DOHH2 (cell line): ENCODE measurements at regions not wholly inside any gene's neighbourhood (a gene's known extent, or its start where the extent isn't known, plus 50 kb on each side); places are given as distances from the start of the nearest gene placed in this dataset.

Source experiments
- H3F3A ChIP-seq: fragments of 200-600 bp; sonication (generic), shearing (Covaris generic); 2 replicates; pipeline ENCODE4 v1.6.0; 2016; ENCODE audit warnings: antibody characterized with exemption, mild to moderate bottlenecking; ENCODE audit not compliant: control insufficient read depth, insufficient read depth
- H3K27ac ChIP-seq: fragments of 200-600 bp; sonication (generic); 2 replicates; pipeline ENCODE4 v1.5.1; 2014; ENCODE audit warnings: low read depth, mild to moderate bottlenecking, low read length, moderate library complexity
- H3K27me3 ChIP-seq: fragments of 200-600 bp; sonication (generic); 2 replicates; pipeline ENCODE4 v1.6.1; 2014; ENCODE audit warnings: mild to moderate bottlenecking, low read length, mixed read lengths; ENCODE audit not compliant: control insufficient read depth
- H3K36me3 ChIP-seq: fragments of 200-600 bp; sonication (generic); 2 replicates; pipeline ENCODE4 v1.6.1; 2014; ENCODE audit warnings: mild to moderate bottlenecking, low read length, moderate library complexity, mixed read lengths; ENCODE audit not compliant: control insufficient read depth
- H3K4me1 ChIP-seq: fragments of 200-600 bp; sonication (generic); 2 replicates; pipeline ENCODE4 v1.6.1; 2014; ENCODE audit warnings: mild to moderate bottlenecking, low read length, mixed read lengths; ENCODE audit not compliant: control insufficient read depth
- H3K4me2 ChIP-seq: fragments of 200-600 bp; sonication (generic); 2 replicates; pipeline ENCODE4 v1.6.0; 2014; ENCODE audit warnings: mild to moderate bottlenecking, low read length, moderate library complexity
- H3K4me3 ChIP-seq: fragments of 200-600 bp; sonication (generic); 2 replicates; pipeline ENCODE4 v1.5.1; 2014; ENCODE audit warnings: mild to moderate bottlenecking, low read length, mixed read lengths
- H3K79me2 ChIP-seq: fragments of 200-600 bp; sonication (generic); 2 replicates; pipeline ENCODE4 v1.6.1; 2014; ENCODE audit warnings: mild to moderate bottlenecking, low read length, mixed read lengths; ENCODE audit not compliant: control insufficient read depth
- H3K9me2 ChIP-seq: fragments of 200-600 bp; sonication (generic); replicated peaks from 2 replicates; pipeline ENCODE4 v1.6.1; 2014; ENCODE audit warnings: mild to moderate bottlenecking, low read length, mixed read lengths; ENCODE audit not compliant: control insufficient read depth
- H3K9me3 ChIP-seq: fragments of 200-600 bp; sonication (generic); 2 replicates; pipeline ENCODE4 v1.6.1; 2014; ENCODE audit warnings: antibody characterized with exemption, low read length, mixed read lengths; ENCODE audit not compliant: control insufficient read depth, insufficient read depth
- H4K20me1 ChIP-seq: fragments of 200-600 bp; sonication (generic); 2 replicates; pipeline ENCODE4 v1.6.0; 2014; ENCODE audit warnings: low read depth, mild to moderate bottlenecking, antibody characterized with exemption, low read length, moderate library complexity; ENCODE audit not compliant: control insufficient read depth, insufficient read depth
- EZH2phosphoT487 ChIP-seq: fragments of 200-600 bp; sonication (generic); IDR thresholded peaks from 2 replicates; pipeline ENCODE4 v1.6.1; 2017; ENCODE audit warnings: borderline replicate concordance, mild to moderate bottlenecking, antibody characterized with exemption, low read length, moderate library complexity, mixed read lengths
- TF ChIP-seq, protein P1 (sequence below): fragments of 200-600 bp; sonication (generic); IDR thresholded peaks from one replicate; pipeline ENCODE4 v1.5.1; 2014; ENCODE audit warnings: antibody characterized with exemption, mild to moderate bottlenecking, low read depth, low read length; ENCODE audit not compliant: poor library complexity, severe bottlenecking

DNA sequence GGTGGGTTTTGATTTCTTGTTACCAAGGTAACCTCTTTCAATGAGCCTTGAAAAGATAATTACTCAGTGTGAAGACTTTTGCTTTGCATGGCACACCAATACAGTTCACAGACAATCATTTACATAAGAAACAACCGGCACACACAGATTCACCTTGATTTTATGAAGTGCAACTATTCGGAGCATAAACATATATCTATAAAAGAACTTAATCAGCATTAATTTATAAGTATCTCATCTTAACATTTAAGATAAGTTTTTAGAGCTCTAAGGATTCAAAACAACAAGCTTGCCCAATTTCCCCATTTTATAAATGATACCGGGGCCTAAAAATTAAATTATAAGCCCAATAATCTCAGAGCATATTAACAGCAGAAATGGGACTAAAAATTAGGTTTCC is 85.9 kb upstream of the PCSK2 start:
- no peaks in the 10 kb centered on the region for H3K4me1 ChIP-seq
- H3K27me3 ChIP-seq, result no peaks in the 10 kb centered on the region
- no peaks in the 10 kb centered on the region for H3K9me3 ChIP-seq
- no peaks in the 10 kb centered on the region for H4K20me1 ChIP-seq
- no peak overlapping the region for H3K4me2 ChIP-seq
- H3K4me3 ChIP-seq, result no peak overlapping the region
- no peak overlapping the region for H3K27ac ChIP-seq
- H3K9me2 ChIP-seq, result no peaks in the 10 kb centered on the region
- H3K36me3 ChIP-seq, result no peaks in the 10 kb centered on the region
- H3K79me2 ChIP-seq, result no peaks in the 10 kb centered on the region
- no peak for TF ChIP-seq EZH2phosphoT487
- TF ChIP-seq, protein P1, sequence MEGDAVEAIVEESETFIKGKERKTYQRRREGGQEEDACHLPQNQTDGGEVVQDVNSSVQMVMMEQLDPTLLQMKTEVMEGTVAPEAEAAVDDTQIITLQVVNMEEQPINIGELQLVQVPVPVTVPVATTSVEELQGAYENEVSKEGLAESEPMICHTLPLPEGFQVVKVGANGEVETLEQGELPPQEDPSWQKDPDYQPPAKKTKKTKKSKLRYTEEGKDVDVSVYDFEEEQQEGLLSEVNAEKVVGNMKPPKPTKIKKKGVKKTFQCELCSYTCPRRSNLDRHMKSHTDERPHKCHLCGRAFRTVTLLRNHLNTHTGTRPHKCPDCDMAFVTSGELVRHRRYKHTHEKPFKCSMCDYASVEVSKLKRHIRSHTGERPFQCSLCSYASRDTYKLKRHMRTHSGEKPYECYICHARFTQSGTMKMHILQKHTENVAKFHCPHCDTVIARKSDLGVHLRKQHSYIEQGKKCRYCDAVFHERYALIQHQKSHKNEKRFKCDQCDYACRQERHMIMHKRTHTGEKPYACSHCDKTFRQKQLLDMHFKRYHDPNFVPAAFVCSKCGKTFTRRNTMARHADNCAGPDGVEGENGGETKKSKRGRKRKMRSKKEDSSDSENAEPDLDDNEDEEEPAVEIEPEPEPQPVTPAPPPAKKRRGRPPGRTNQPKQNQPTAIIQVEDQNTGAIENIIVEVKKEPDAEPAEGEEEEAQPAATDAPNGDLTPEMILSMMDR, result no peak
- H3F3A ChIP-seq, result no peaks in the 10 kb centered on the region

DNA sequence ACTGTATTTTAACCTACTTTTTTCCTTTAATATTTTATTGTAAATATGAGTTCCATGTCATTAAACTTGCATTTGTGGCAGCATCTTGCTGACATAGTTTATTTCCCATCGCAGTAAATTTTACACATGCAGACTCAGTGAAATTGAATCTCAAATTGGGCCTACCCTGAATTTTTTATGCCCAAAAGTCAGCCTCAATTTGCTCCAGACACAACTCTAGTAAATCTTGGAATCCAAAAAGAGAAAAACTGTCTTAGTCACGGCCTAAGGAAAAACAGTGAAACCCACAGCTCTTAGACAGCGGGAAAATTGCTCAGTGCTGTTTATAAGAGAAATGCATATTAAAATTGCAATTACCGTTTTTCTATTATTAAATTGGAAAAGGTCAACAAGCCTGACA is 85.3 kb upstream of the PCSK2 start:
- no peaks in the 10 kb centered on the region for H3K79me2 ChIP-seq
- no peak for TF ChIP-seq EZH2phosphoT487
- TF ChIP-seq, protein P1, result no peak

DNA sequence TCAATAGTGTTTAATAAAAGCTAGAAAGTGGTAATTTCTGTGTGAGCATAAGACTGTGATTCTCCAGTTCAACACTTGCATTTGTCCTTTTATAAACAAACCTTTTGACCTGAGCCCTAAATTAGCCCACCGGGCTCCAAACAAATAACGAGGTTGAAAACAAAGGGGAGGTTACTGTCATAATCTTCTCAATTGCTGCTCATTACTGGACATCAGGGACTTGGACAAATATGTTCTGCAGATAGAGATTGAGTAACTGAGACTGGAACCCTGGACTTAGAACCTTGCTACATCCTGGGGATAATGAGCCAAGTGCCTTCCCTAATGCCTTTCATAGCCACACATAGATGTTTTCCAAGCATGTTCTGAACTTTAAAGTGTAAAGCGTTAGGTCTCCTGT is 84.2 kb upstream of the PCSK2 start:
- H3K27ac ChIP-seq, result no peak overlapping the region
- H4K20me1 ChIP-seq, result no peaks in the 10 kb centered on the region
- no peaks in the 10 kb centered on the region for H3K36me3 ChIP-seq
- no peaks in the 10 kb centered on the region for H3K4me1 ChIP-seq
- no peaks in the 10 kb centered on the region for H3K27me3 ChIP-seq
- TF ChIP-seq EZH2phosphoT487, result no peak
- TF ChIP-seq, protein P1, result no peak
- no peaks in the 10 kb centered on the region for H3K9me2 ChIP-seq
- H3F3A ChIP-seq, result no peaks in the 10 kb centered on the region
- H3K9me3 ChIP-seq, result no peaks in the 10 kb centered on the region
- no peak overlapping the region for H3K4me3 ChIP-seq
- no peak overlapping the region for H3K4me2 ChIP-seq
- H3K79me2 ChIP-seq, result no peaks in the 10 kb centered on the region

More for the DNA sequence above, 85.3 kb upstream of the PCSK2 start:
- Histone ChIP-seq H3K4me3 (no peak overlapping the region), H3K27ac (no peak overlapping the region), H3K36me3 (no peaks in the 10 kb centered on the region), H3F3A (no peaks in the 10 kb centered on the region), H3K4me1 (no peaks in the 10 kb centered on the region), H3K9me2 (no peaks in the 10 kb centered on the region), H3K27me3 (no peaks in the 10 kb centered on the region), H3K4me2 (no peak overlapping the region), H4K20me1 (no peaks in the 10 kb centered on the region), H3K9me3 (no peaks in the 10 kb centered on the region)

DNA sequence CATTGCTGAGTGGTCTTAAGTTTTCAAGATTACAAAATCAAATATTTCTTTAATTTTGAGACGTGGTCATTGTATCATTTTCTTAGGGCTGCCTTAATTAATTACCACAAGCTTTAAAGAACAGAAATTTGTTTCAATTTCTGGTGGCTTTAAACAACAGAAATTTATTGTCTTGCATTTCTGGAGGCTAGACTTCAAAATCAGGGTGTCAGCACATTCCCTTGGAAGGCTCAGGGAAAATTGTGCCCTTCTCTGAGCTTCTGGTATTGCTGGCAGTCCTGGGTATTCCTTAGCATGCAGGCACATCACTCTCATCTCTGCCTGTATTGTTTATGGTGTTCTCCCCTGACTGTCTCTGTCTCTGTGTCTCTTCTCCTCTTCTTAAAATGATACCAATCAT is 76.0 kb upstream of the PCSK2 start:
- no peak overlapping the region for H3K4me3 ChIP-seq
- H3K36me3 ChIP-seq, result no peaks in the 10 kb centered on the region
- no peak overlapping the region for H3K27ac ChIP-seq
- no peaks in the 10 kb centered on the region for H3K79me2 ChIP-seq
- TF ChIP-seq EZH2phosphoT487, result no peak
- TF ChIP-seq, protein P1, result no peak
- H4K20me1 ChIP-seq, result no peaks in the 10 kb centered on the region
- H3K27me3 ChIP-seq, result no peaks in the 10 kb centered on the region
- no peaks in the 10 kb centered on the region for H3K9me2 ChIP-seq
- H3K4me1 ChIP-seq, result no peaks in the 10 kb centered on the region
- H3F3A ChIP-seq, result no peaks in the 10 kb centered on the region
- no peaks in the 10 kb centered on the region for H3K9me3 ChIP-seq
- no peak overlapping the region for H3K4me2 ChIP-seq
